SIG-M5 (cell line): ENCODE measurements at regions not wholly inside any gene's neighbourhood (a gene's known extent, or its start where the extent isn't known, plus 50 kb on each side); places are given as distances from the start of the nearest gene placed in this dataset.
"Not testable (repeated sequence)": the region's sequence is repeated elsewhere in the genome, so short reads cannot be mapped to it uniquely, and the experiment has no call there.

Source experiments
- DNase-seq: peaks from one replicate; lab custom pipeline; 2025; lab: John Stamatoyannopoulos, UW

- DNase-seq, result no peak
Observed at GRCh38 chr4:124105212-124105611, 607.3 kb downstream of the ANKRD50 start.

- no peak for DNase-seq
Observed at GRCh38 chr4:124111411-124111810, 601.1 kb downstream of the ANKRD50 start.

DNA sequence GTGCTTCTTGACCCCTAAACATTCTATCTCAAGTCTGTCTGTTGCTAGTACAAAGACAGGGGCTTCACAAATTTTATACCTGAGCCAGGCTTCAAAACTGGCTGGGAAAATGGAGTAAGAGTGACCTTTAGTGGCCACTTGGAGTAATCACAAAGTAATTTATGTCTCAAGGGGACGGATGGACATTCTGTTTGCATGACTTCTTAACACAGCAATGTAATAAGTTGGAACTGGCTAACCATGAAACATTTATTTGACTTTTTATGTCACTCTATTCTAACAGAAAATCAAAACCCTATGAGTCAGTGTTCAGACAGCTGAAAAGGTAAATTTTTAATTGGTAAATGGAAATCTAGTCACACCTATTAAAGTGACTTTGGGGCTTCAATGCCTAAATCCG is 600.6 kb downstream of the ANKRD50 start:
- no peak for DNase-seq

GRCh38 chr4:124118061-124118460 is 594.5 kb downstream of the ANKRD50 start:
- DNase-seq, result no peak

DNA sequence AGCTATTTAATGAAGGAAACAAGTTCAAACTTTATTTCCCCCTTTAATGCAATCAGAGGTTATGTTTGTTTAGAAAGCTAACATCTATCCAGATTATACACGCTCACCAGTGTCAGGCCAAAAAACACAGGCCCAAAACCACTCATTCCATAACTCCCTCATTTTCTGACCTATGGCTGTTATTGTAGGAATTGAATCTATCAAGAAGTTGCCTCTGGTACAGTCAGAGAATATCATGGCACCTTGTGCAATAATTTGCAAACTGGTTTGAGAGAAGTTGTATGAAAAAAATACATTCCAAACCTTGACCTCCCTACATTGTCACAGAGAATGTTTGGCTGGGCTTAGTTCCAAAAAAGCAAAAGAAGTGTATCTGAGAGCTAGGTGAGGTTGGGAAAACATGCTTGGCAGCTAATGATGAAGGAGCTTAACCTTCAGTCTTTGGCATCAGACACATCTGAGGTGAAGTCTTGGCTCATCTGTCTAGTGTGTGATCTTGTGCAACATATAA is 591.0 kb downstream of the ANKRD50 start:
- DNase-seq, result no peak

DNA sequence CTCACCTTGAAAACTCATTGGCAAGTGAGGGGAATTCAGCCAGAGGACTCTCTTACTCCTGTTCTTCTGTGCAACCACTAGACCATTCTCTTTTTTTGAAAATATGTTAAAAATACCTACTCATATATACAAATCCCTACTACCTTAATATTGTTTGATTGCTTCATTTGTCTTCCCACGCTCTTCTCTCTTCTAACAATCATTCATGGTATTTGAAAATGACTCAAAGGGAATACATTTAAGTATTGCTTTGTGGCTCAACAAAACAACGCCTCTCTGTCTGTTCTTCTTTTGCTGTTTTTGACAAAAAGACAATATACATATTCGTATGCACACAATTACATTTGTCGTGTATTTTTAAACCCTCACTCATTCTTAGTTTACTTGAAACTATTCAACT is 589.4 kb downstream of the ANKRD50 start:
- no peak for DNase-seq

DNA sequence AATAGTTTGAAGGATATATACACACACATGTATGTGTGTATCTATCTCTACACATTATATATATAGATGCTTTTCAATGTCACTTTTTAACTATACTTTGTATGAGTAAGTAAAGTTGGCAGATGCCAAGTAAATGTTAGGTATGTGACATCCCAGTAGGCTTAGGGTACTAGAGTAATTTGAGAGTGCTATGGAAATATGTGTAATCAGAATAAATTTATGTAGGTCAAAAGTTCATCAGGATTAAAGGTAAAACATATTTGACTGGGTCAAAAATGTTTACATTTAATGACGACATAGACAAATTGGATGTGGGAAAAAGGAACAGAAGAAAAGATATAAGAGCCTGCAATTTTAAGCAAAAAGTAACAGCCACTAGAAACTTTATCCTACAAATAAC is 588.8 kb downstream of the ANKRD50 start:
- no peak for DNase-seq

- not testable (repeated sequence) for DNase-seq
Observed at GRCh38 chr4:124131324-124131723, 581.2 kb downstream of the ANKRD50 start.

GRCh38 chr4:124132161-124132560 is 580.4 kb downstream of the ANKRD50 start:
- no peak for DNase-seq

DNA sequence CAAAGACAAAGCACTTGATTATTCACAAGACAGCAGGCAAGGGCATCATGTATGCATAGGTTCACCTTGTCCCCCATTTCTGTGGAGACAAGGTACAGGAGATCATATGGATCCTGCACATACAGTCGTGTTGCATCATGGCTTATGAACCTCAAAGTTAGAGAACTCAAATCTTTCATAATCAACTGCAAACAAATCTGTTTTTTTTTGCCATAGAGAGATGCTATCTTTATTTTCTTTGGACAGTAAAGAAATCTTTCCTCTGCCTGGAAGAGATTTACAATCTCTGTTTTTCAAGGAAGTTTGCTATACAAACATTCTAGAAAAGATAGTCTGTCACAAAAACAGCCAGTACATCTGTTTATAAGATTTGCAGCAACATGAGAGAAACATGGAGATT is 578.8 kb downstream of the ANKRD50 start:
- DNase-seq, result no peak

DNA sequence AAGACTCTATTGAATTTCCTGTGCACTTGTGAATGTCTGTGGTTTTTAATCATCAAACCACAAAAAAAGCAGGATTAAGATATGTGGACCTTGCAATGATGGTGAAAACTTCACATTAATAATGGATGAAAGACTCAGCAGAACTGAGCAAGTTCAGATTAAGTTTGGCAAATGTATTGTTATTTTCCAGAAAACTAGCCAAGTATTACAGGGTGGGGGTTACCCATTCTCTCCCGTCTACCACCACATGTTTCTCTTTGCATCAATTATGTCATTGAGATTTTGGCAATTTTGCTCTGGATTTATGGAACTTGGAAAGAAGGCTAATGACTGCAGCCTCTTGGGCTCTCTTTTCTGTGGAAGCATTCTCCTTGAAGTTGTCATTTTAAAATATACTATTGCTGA is 577.1 kb downstream of the ANKRD50 start:
- DNase-seq, result no peak

GRCh38 chr4:124139044-124139443 is 573.5 kb downstream of the ANKRD50 start:
- DNase-seq, result no peak

DNA sequence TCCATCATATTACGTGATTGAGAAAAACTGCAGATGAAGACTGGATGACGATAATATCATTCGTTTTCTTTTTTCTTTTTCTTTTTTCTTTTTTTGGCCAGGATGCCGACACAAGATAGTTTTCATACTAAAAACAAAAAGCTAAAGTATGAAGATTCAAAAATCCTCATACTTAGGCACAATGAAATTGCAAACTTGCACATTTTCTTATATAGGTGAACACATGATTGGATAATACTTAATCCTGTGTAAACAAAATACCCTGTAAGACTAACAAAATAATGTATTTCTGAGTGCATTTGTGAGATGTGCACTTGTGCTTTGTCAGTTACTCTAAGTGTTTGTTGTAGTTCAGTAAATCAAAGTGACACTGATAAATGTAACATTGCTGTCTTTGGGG is 568.9 kb downstream of the ANKRD50 start:
- no peak for DNase-seq

DNA sequence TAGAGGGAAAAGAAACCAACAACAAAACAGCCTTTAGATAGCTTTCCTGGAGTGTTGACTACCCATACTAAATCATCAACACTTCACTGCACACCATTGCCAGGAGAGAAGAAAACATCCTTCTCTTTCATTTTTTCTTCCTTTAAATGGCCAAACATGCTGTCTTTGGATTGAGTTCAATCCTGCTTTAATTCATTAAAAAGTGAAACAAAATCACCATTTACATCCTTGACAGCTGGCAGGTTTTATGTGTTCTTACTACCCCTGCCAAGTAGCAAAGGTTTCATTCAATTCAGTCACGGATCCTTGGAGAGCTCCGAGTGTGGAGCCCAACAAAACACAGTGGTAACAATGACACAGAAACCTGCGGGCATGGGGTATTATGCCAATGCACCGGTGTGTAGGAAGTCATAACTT is 568.3 kb downstream of the ANKRD50 start:
- no peak for DNase-seq

DNA sequence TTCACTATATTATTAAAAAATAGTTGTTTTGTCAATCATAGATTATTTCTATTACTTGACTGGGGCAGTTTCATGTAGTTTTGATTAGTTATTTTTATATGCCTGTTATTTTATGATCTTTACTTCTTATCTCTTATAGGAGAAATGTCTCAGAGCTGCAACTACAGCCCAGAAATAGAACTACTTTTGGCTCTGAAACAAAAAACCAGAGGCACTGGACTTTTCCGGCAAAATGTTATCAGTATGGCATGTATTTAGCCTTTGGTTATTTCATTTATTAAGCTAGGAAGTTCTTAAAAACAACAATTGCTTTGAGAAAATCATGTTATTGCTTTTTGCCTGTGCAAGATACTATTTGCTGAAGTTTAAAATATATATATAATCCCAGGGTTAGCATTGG is 566.5 kb downstream of the ANKRD50 start:
- DNase-seq, result no peak

- DNase-seq, result no peak
Observed at GRCh38 chr4:124151031-124151430, 561.5 kb downstream of the ANKRD50 start.

DNA sequence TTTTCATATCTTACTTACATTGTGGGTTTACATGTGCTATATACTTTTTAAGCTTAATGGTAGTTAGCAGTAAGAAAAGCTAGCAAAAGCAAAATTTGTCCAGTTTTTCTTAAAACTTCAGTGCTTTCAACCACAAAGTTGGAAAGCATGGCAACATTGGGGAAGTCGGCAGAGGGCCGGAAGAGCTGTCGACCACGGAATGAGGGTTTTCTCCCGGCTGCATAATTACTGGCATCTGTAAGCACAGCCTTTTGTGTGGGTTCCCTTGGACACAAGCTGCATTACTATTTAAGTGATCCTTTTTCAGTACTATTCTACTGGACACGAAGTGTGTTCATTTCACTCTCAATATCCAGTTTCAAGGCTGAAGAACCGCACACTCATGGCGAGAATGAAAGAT is 560.4 kb downstream of the ANKRD50 start:
- no peak for DNase-seq

DNA sequence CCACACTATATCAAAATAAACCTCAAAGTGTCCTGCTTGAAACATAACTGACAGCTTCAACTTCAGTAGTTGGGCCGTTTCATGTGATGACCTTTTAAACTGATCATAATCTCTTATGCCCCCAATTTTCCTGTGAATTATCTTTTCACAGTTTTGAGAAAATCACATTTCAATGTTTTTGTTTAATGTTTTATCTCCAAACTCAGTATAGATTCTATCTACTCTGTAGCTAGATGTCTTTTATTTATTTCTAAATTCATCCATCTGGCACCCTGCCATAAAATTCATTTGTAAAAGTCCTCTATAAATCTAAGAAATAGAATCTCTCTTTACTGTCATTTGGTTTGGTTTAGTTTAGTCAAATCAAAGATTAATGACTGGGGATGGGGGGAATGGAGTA is 557.3 kb downstream of the ANKRD50 start:
- DNase-seq, result no peak

- no peak for DNase-seq
Observed at GRCh38 chr4:124157396-124158083, 555.0 kb downstream of the ANKRD50 start.

- DNase-seq, result no peak
Observed at GRCh38 chr4:124163401-124163800, 549.1 kb downstream of the ANKRD50 start.

DNA sequence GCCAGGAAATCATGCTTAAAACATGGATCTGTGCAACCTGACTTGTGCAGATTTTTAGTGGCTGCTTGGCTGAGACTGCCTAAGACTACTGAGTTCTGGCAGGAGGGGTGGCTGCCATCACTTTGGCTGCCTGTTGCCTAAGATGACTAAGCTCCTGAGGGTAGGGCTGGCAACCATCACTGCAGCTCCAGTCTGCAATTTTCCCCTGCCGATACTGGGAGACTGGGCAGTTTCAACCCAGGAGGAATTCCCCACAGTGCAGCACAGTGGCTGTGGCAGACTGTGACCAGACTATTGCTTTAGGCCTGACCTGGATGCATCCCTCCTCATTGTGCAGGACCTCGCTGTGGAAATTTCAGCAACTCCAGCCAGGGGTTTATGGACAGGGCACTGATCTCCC is 544.9 kb downstream of the ANKRD50 start:
- DNase-seq, result no peak

DNA sequence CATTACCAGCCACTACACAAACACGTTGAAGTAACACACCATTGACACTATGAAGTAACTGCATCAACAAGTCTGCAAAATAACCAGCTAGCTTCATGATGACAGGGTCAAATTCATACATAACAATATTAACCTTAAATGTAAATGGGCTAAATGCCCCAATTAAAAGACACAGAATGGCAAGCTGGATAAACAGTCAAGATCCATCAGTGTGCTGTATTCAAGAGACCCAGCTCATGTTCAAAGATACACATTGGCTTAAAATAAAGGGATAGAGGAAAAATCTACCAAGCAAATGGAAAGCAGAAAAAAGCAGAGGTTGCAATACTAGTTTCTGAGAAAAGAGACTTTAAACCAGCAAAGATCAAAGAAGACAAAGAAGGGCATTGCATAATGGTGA is 543.0 kb downstream of the ANKRD50 start:
- not testable (repeated sequence) for DNase-seq

DNA sequence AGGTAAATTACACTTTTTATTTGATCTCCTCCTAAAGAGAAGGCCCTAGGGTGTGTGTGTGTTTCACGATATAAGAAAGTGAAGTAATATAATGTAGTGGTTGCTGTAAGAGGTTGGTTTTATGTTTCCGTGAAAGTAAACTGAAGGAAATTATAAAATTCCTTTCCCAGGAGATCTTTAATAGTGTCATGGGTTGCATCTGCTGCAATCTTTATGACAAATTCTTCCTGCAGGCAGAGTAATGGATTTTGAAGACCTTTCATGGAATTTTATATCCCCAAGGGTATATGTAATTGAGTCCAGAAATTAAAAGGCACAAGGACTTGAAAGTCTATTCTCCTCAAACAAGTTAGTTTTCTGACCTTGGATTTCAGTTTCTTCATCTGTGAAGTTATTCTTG is 538.6 kb downstream of the ANKRD50 start:
- DNase-seq, result no peak
